MM.1S (cell line): ENCODE measurements at regions not wholly inside any gene's neighbourhood (a gene's known extent, or its start where the extent isn't known, plus 50 kb on each side); places are given as distances from the start of the nearest gene placed in this dataset.

Experiments
- DNase-seq: peaks from one replicate; pipeline ENCODE4 v3.0.0-alpha.2; 2015
- H2AFZ ChIP-seq: fragments of 300-600 bp; sonication (generic); 2 replicates; pipeline ENCODE4 v1.6.0; 2016; ENCODE audit warnings: antibody characterized with exemption, low read length
- H3F3A ChIP-seq: fragments of 300-600 bp; sonication (generic); 2 replicates; pipeline ENCODE4 v1.6.1; 2016; ENCODE audit warnings: mild to moderate bottlenecking, antibody characterized with exemption, low read length, moderate library complexity, mixed read lengths; ENCODE audit not compliant: insufficient read depth
- H3K27ac ChIP-seq: fragments of 300-600 bp; sonication (generic); 2 replicates; pipeline ENCODE4 v1.5.1; 2016; ENCODE audit warnings: mild to moderate bottlenecking, low read length
- H3K27me3 ChIP-seq: fragments of 300-600 bp; sonication (generic); replicated peaks from 2 replicates; pipeline ENCODE4 v1.6.0; 2016; ENCODE audit warnings: low read length; ENCODE audit not compliant: insufficient read depth
- H3K36me3 ChIP-seq: fragments of 300-600 bp; sonication (generic); replicated peaks from 2 replicates; pipeline ENCODE4 v1.6.1; 2016; ENCODE audit warnings: mild to moderate bottlenecking, low read length, mixed read lengths; ENCODE audit not compliant: insufficient read depth
- H3K4me1 ChIP-seq: fragments of 300-600 bp; sonication (generic); 2 replicates; pipeline ENCODE4 v1.6.1; 2016; ENCODE audit warnings: low read length, mixed read lengths
- H3K4me2 ChIP-seq: fragments of 300-600 bp; sonication (generic); 2 replicates; pipeline ENCODE4 v1.6.0; 2016; ENCODE audit warnings: low read depth, low read length
- H3K4me3 ChIP-seq: fragments of 300-600 bp; sonication (generic); 2 replicates; pipeline ENCODE4 v1.5.1; 2016; ENCODE audit warnings: low read length, mixed read lengths
- H3K79me2 ChIP-seq: fragments of 300-600 bp; sonication (generic); 2 replicates; pipeline ENCODE4 v1.6.1; 2016; ENCODE audit warnings: mixed run types, low read length, mixed read lengths
- H3K9ac ChIP-seq: fragments of 300-600 bp; sonication (generic); 2 replicates; pipeline ENCODE4 v1.6.1; 2016; ENCODE audit warnings: low read length, mixed read lengths
- H3K9me2 ChIP-seq: fragments of 300-600 bp; sonication (generic); replicated peaks from 2 replicates; pipeline ENCODE4 v1.6.1; 2016; ENCODE audit warnings: mild to moderate bottlenecking, low read length, mixed read lengths; ENCODE audit not compliant: insufficient read depth
- H3K9me3 ChIP-seq: fragments of 300-600 bp; sonication (generic); replicated peaks from 2 replicates; pipeline ENCODE4 v1.6.1; 2016; ENCODE audit warnings: mild to moderate bottlenecking, low read length, mixed read lengths; ENCODE audit not compliant: insufficient read depth
- H4K20me1 ChIP-seq: fragments of 300-600 bp; sonication (generic); 2 replicates; pipeline ENCODE4 v1.6.1; 2016; ENCODE audit warnings: mild to moderate bottlenecking, low read length, moderate library complexity, mixed read lengths; ENCODE audit not compliant: insufficient read depth
- EZH2 ChIP-seq: fragments of 300-600 bp; sonication (generic); optimal IDR thresholded peaks from 2 replicates; pipeline ENCODE3; 2017; ENCODE audit warnings: low read depth, mild to moderate bottlenecking, antibody characterized with exemption, low read length, mixed read lengths
- EZH2phosphoT487 ChIP-seq: fragments of 300-600 bp; sonication (generic); IDR thresholded peaks from 2 replicates; pipeline ENCODE4 v1.6.1; 2018; ENCODE audit warnings: antibody characterized with exemption, low read length
- TF ChIP-seq, protein P1 (sequence below): fragments of 300-600 bp; sonication (generic); IDR thresholded peaks from 2 replicates; pipeline ENCODE4 v1.5.1; 2016; ENCODE audit warnings: antibody characterized with exemption, low read length, mixed read lengths

DNA sequence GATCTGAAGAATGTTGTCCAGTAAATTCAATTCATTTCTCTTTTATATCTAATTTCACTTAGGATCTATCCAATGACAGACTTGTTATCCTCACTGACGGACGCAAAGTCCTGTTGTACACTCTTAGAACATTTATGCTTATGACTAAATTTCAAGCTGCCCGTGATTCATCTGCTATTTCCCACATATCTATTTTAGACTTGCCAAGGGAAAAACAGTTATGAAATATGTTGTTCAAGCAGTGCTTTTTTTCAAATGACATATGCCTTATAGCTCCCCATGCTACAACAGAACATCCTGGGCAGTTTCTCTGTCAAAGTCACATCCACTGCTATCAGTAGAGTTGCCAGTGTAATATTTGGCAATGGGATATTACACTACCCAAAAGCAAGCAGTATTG lies 94.2 kb upstream of the CBLN2 start:
- Histone ChIP-seq H3K4me3 (no peak overlapping the region), H4K20me1 (no peaks in the 10 kb centered on the region), H3K4me2 (no peak overlapping the region), H2AFZ (no peak overlapping the region), H3K79me2 (no peaks in the 10 kb centered on the region), H3K27me3 (no peaks in the 10 kb centered on the region), H3K4me1 (no peaks in the 10 kb centered on the region), H3K27ac (no peak overlapping the region), H3K36me3 (no peaks in the 10 kb centered on the region), H3K9ac (no peak overlapping the region), H3K9me2 (no peaks in the 10 kb centered on the region), H3F3A (no peaks in the 10 kb centered on the region), H3K9me3 (no peaks in the 10 kb centered on the region)
- DNase-seq, result no peak
- TF ChIP-seq, protein P1, sequence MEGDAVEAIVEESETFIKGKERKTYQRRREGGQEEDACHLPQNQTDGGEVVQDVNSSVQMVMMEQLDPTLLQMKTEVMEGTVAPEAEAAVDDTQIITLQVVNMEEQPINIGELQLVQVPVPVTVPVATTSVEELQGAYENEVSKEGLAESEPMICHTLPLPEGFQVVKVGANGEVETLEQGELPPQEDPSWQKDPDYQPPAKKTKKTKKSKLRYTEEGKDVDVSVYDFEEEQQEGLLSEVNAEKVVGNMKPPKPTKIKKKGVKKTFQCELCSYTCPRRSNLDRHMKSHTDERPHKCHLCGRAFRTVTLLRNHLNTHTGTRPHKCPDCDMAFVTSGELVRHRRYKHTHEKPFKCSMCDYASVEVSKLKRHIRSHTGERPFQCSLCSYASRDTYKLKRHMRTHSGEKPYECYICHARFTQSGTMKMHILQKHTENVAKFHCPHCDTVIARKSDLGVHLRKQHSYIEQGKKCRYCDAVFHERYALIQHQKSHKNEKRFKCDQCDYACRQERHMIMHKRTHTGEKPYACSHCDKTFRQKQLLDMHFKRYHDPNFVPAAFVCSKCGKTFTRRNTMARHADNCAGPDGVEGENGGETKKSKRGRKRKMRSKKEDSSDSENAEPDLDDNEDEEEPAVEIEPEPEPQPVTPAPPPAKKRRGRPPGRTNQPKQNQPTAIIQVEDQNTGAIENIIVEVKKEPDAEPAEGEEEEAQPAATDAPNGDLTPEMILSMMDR, result no peak
- TF ChIP-seq EZH2, result no peak
- no peak for TF ChIP-seq EZH2phosphoT487

DNA sequence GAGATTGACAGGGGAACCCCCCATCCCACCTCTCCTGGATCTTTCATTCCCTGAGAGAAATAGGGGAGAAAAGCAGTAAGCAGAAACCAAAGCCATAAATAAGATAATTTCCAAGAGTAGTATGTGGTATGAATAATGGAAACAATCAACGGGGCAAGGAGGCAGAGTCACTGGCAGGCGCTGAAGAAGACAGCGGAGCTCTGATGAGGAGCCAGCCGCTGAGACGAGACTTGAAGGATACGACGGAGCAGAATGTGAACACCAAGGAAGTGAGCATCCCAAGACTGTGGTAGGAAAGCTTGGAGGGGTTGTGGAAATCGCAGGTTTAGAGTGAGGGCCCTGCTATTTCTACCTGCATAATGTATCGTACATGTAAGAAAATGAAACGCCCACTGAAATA lies 93.6 kb upstream of the CBLN2 start:
- Histone ChIP-seq H2AFZ (no peak overlapping the region), H3K9me3 (no peaks in the 10 kb centered on the region), H3K4me3 (no peak overlapping the region), H3F3A (no peaks in the 10 kb centered on the region), H3K36me3 (no peaks in the 10 kb centered on the region), H3K4me2 (no peak overlapping the region), H3K9me2 (no peaks in the 10 kb centered on the region), H3K27me3 (no peaks in the 10 kb centered on the region), H4K20me1 (no peaks in the 10 kb centered on the region), H3K4me1 (no peaks in the 10 kb centered on the region), H3K9ac (no peak overlapping the region), H3K79me2 (no peaks in the 10 kb centered on the region), H3K27ac (no peak overlapping the region)
- DNase-seq, result no peak
- no peak for TF ChIP-seq EZH2phosphoT487
- TF ChIP-seq, protein P1, result no peak
- TF ChIP-seq EZH2, result no peak

DNA sequence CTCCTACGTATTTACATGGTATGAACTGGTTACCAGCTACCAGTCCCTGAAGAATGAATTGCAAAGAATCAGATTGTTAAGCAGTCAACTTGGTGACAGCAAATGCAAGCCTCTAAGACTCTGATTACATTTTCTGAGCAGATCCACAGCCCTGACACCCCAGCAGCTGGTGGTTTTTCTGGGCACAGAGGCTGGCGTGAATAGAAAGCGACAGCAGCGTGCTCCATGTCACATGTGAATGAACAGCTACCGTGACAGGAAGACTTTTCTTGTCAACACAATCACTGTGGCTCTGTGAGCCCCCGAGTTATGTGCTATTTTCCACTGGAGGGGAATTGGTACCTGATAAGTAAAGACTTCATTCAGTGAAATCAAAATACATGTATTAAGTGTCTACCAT lies 93.2 kb upstream of the CBLN2 start:
- no peaks in the 10 kb centered on the region for H3K9me2 ChIP-seq
- H3K27ac ChIP-seq, result no peak overlapping the region
- no peaks in the 10 kb centered on the region for H3F3A ChIP-seq
- no peak overlapping the region for H2AFZ ChIP-seq
- TF ChIP-seq EZH2, result no peak
- no peak for TF ChIP-seq EZH2phosphoT487
- TF ChIP-seq, protein P1, result no peak
- no peaks in the 10 kb centered on the region for H3K27me3 ChIP-seq
- no peak overlapping the region for H3K4me2 ChIP-seq
- H3K9ac ChIP-seq, result no peak overlapping the region
- no peaks in the 10 kb centered on the region for H3K36me3 ChIP-seq
- H4K20me1 ChIP-seq, result no peaks in the 10 kb centered on the region
- no peak for DNase-seq
- no peaks in the 10 kb centered on the region for H3K4me1 ChIP-seq
- H3K79me2 ChIP-seq, result no peaks in the 10 kb centered on the region
- H3K9me3 ChIP-seq, result no peaks in the 10 kb centered on the region
- H3K4me3 ChIP-seq, result no peak overlapping the region

DNA sequence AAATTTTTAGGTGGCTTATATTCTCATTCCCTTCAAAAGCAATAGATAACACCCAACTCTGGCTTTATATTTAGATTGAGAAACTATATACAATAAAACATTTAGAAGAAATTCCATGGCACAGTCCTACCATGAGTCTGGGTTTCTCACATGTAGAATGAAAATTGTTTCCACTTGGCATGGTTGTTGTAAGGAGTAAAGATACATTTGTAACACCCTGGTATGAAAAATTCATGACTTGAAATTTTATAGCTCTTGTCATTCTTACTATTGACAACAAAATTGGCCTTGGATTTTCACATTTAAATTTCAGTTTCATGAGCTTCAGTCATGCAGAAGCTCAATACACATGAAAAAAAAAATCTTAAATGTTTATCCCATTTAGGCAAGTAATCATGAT lies 92.5 kb upstream of the CBLN2 start:
- Histone ChIP-seq H3K36me3 (no peaks in the 10 kb centered on the region), H3K9ac (no peak overlapping the region), H4K20me1 (no peaks in the 10 kb centered on the region), H3K9me3 (no peaks in the 10 kb centered on the region), H3K79me2 (no peaks in the 10 kb centered on the region), H3K4me2 (no peak overlapping the region), H2AFZ (no peak overlapping the region), H3K27ac (no peak overlapping the region), H3K9me2 (no peaks in the 10 kb centered on the region), H3F3A (no peaks in the 10 kb centered on the region), H3K27me3 (no peaks in the 10 kb centered on the region), H3K4me1 (no peaks in the 10 kb centered on the region), H3K4me3 (no peak overlapping the region)
- TF ChIP-seq, protein P1, result no peak
- TF ChIP-seq EZH2 (no peak), EZH2phosphoT487 (no peak)
- DNase-seq, result no peak
